WI38 (cell line): ENCODE measurements at regions not wholly inside any gene's neighbourhood (a gene's known extent, or its start where the extent isn't known, plus 50 kb on each side); places are given as distances from the start of the nearest gene placed in this dataset.

Experiments used
- H3K4me3 ChIP-seq: 2 replicates; pipeline ENCODE4 v1.5.1; 2011; ENCODE audit warnings: low read depth, mild to moderate bottlenecking, control low read depth, low read length
- TF ChIP-seq, protein P1 (sequence below): IDR thresholded peaks from 2 replicates; pipeline ENCODE4 v1.5.1; 2012; ENCODE audit warnings: low read depth, mild to moderate bottlenecking, control low read depth, low read length

DNA sequence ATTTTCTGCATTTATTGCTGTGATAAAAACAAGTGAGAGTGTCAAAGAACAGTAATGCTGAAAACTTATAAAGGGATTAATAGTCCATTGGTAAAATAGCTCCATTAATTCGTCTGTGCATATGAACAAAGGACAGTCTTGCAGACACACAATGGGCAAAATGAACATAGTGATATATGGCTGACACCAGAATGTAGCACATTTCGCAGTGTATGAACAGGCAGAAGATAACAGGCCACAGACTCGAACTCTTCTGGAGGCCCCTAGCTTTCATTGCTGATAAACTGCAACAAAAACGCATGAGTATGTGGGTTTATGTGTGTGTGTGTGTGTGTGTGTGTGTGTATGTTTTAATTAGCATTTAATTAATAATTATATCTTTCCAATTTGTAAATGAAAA, 354.8 kb downstream of the TAF11L14 start:
- TF ChIP-seq, protein P1, sequence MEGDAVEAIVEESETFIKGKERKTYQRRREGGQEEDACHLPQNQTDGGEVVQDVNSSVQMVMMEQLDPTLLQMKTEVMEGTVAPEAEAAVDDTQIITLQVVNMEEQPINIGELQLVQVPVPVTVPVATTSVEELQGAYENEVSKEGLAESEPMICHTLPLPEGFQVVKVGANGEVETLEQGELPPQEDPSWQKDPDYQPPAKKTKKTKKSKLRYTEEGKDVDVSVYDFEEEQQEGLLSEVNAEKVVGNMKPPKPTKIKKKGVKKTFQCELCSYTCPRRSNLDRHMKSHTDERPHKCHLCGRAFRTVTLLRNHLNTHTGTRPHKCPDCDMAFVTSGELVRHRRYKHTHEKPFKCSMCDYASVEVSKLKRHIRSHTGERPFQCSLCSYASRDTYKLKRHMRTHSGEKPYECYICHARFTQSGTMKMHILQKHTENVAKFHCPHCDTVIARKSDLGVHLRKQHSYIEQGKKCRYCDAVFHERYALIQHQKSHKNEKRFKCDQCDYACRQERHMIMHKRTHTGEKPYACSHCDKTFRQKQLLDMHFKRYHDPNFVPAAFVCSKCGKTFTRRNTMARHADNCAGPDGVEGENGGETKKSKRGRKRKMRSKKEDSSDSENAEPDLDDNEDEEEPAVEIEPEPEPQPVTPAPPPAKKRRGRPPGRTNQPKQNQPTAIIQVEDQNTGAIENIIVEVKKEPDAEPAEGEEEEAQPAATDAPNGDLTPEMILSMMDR, result no peak
- H3K4me3 ChIP-seq, result no peak overlapping the region

DNA sequence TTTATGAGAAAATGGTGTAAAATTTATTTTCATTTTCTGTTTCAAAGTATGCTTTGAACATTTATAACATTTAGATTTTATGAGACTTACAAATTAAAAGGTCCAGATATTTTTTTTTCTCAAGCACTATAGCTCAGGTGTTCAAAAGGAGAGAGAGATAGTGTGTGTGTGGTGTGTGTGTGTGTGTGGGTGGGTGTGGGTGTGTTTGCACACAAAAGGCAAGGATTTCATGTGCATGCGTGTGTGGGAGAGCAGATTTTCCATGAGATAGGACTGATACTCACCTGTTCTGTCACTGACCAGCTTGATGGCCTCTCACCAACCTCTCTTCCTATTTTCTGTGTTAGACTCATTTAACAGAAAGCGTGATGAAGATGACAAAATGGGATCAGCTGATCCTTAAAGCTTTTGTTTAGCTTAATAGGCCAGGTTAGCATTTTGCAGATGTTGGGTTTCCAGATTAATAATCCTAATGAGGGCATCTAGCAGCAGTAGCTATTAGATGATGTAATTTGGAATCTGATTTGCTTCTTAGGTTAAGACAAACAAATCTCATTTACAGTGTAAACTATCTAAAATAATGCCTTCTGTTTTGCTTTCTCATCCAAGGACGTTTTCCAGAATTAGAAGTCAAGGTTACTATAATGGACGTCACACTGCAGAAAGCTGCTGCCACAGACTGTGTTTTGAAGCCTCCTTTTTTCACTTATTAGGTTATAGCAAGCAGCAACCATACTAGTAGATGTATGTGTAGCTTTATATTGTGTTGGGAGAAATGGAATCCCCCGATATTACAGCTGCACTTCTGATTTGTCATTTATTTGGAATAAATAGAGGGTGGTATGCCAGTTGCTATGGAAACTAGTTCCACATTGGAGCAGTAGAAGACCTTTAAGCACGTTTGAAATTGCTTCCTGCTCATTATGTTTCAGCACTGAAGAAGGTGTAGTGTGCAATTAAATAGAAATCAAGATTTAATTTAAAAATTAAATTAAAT, 355.6 kb downstream of the TAF11L14 start:
- TF ChIP-seq, protein P1, result no peak
- no peak overlapping the region for H3K4me3 ChIP-seq

DNA sequence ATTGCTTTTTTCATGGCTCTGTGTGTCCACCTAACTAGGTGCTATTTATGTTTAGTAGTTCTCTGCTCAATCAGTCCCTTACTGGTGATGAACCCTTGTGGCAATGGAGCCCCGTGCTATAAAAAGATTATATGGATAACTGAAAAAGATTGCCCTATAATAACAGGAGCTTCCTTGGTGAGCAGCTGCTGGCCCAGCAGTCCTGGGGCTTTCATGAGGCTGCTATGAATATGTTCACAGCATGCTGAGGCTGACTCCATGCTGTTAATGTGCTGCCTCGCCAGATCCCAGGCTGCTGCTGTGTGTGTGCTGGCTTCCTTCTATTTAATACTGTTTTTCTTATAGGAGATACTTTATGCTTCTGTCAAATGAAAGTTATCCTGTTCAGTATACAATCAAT, 357.5 kb downstream of the TAF11L14 start:
- H3K4me3 ChIP-seq, result no peak overlapping the region
- TF ChIP-seq, protein P1, result no peak

DNA sequence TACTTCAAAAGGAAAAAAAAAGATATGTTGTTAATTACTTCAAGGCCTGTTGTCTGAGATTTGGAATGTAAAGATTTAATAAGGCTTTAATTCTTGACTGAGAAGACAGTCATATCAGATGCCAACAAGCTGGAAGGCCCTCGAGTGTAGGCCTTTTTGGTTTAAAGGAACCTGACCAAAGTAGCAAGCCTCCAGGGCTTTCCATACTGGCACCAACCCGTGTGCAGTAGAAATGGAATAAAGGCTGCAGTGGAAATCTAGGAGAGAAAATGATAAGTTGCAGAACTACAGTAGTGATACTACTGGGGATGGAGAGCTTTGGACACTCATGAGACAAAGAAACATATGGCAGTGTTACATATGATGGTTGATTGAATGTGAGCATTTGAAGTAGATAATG, 358.0 kb downstream of the TAF11L14 start:
- H3K4me3 ChIP-seq, result no peak overlapping the region
- TF ChIP-seq, protein P1, result no peak

DNA sequence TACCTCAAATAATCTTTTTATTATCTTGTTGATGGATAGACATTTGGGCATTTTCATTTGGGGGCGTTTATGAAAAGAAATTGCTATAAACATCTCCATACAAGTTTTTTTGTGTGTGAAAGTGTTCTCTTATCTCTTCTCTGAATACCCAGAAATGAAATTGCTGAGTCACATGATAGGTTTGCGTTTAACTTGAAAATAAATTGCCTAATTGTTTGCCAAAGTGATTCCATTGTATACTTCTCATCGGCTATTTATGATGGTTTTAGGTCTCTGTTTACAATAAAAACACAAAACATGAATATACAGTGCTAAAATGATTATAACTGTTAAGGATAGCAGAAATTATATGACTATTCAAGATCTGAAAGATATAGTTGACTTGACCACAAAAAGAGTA, 361.7 kb downstream of the TAF11L14 start:
- TF ChIP-seq, protein P1, result no peak
- H3K4me3 ChIP-seq, result no peak overlapping the region

DNA sequence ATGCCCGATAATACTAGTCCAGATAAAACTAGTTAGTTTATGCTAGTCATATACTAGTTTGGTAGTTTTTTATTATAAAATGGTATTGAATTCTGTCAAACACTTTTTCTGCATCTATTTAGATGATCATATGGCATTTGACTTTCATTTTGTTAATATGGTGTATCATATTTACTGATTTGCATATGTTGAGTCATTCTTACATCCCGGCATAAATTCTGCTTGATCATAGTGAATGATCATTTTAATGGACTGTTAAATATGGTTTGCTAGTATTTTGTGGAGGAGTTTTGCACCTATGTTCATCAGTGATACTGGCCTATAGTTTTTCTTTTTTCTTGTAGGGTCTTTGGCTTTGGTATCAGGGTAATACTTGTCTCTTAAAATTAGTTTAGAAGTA, 365.6 kb downstream of the TAF11L14 start:
- TF ChIP-seq, protein P1, result no peak
- H3K4me3 ChIP-seq, result no peak overlapping the region

DNA sequence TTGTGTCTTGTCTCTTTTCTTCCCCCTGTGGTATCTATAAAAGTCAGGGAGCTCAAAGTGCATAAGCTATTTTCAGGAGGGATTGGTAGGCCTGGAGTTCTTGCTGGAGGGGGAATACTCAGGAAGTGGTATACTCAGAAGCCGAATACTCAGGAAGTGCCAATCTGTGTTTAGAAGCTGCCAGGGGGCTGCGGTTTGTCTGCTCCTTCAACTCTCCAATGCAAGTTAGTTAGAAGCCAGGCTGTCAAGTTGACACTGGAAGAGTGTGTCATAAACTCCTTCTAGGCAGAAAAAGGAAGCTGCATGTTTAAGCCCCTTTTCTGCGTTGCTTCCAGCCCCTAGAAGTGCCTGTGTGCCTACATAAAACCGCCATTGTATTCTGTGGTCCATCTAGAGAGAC, 366.5 kb downstream of the TAF11L14 start:
- H3K4me3 ChIP-seq, result no peak overlapping the region
- TF ChIP-seq, protein P1, result no peak
